RWPE2 (cell line): ENCODE measurements at regions not wholly inside any gene's neighbourhood (a gene's known extent, or its start where the extent isn't known, plus 50 kb on each side); places are given as distances from the start of the nearest gene placed in this dataset.

ENCODE experiments used
- ATAC-seq: fragments of 200-7000 bp; cut with Tn5 transposase; 3 replicates; pipeline ENCODE4 v1.9.1; 2021; ENCODE audit warnings: low read depth
- DNase-seq: peaks from one replicate; pipeline ENCODE4 v3.0.0-alpha.2; 2020; ENCODE audit warnings: low spot score
- H3K27ac ChIP-seq: fragments of 450-650 bp; 2 replicates; pipeline ENCODE4 v1.5.1; 2017; ENCODE audit warnings: mild to moderate bottlenecking; ENCODE audit not compliant: poor library complexity, severe bottlenecking
- H3K27me3 ChIP-seq: fragments of 250-450 bp; sonication (Bioruptor Pico); 2 replicates; pipeline ENCODE4 v1.5.1; 2021; ENCODE audit warnings: mild to moderate bottlenecking, moderate library complexity; ENCODE audit not compliant: insufficient read depth, poor library complexity, severe bottlenecking
- H3K36me3 ChIP-seq: fragments of 250-450 bp; sonication (Bioruptor Pico); 2 replicates; pipeline ENCODE4 v1.5.1; 2020; ENCODE audit warnings: low read depth, mild to moderate bottlenecking, moderate library complexity
- H3K4me1 ChIP-seq: fragments of 250-450 bp; sonication (Bioruptor Pico); 2 replicates; pipeline ENCODE4 v1.5.1; 2021; ENCODE audit warnings: mild to moderate bottlenecking, moderate library complexity; ENCODE audit not compliant: insufficient read depth, poor library complexity, severe bottlenecking
- H3K4me3 ChIP-seq: fragments of 250-450 bp; sonication (Bioruptor Pico); 2 replicates; pipeline ENCODE4 v1.5.1; 2021; ENCODE audit warnings: mild to moderate bottlenecking, moderate library complexity; ENCODE audit not compliant: severe bottlenecking
- H3K9me3 ChIP-seq: fragments of 250-450 bp; sonication (Bioruptor Pico); 2 replicates; pipeline ENCODE4 v1.5.1; 2021; ENCODE audit warnings: mild to moderate bottlenecking, moderate library complexity; ENCODE audit not compliant: severe bottlenecking
- TF ChIP-seq, protein P1 (sequence below): fragments of 450-650 bp; IDR thresholded peaks from one replicate; pipeline ENCODE4 v1.5.1; 2017; ENCODE audit warnings: mild to moderate bottlenecking, moderate library complexity; ENCODE audit not compliant: poor library complexity, severe bottlenecking

GRCh38 chr10:114761205-114762193 is 60.1 kb upstream of the FHIP2A start:
- Histone ChIP-seq H3K9me3 (no peaks in the 10 kb centered on the region), H3K27ac (no peak overlapping the region), H3K36me3 (no peaks in the 10 kb centered on the region), H3K4me1 (no peaks in the 10 kb centered on the region), H3K4me3 (no peak overlapping the region), H3K27me3 (no peaks in the 10 kb centered on the region)
- TF ChIP-seq, protein P1, sequence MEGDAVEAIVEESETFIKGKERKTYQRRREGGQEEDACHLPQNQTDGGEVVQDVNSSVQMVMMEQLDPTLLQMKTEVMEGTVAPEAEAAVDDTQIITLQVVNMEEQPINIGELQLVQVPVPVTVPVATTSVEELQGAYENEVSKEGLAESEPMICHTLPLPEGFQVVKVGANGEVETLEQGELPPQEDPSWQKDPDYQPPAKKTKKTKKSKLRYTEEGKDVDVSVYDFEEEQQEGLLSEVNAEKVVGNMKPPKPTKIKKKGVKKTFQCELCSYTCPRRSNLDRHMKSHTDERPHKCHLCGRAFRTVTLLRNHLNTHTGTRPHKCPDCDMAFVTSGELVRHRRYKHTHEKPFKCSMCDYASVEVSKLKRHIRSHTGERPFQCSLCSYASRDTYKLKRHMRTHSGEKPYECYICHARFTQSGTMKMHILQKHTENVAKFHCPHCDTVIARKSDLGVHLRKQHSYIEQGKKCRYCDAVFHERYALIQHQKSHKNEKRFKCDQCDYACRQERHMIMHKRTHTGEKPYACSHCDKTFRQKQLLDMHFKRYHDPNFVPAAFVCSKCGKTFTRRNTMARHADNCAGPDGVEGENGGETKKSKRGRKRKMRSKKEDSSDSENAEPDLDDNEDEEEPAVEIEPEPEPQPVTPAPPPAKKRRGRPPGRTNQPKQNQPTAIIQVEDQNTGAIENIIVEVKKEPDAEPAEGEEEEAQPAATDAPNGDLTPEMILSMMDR: no peak
- no peak for ATAC-seq
- DNase-seq: no peak

DNA sequence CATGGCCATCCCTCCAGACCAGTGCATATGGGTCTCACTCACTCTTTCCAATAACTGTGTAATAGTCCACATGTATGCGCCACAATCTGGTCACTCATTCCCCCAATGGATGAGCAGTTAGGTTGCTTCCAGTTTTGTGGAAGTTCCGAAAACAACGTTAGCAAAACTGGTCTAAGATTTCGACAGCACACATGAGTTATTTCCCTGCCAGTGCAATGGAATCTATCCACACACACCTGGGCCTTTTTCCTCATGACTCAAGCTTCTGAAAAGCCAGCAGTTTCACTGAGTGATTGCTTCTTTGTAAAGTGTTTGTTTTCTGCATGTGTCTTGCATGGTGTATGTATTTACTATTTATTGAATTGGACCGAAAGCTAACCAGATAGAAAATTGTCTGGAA is 58.8 kb upstream of the FHIP2A start:
- TF ChIP-seq, protein P1: no peak
- Histone ChIP-seq H3K4me1 (peaks cover 7% of the 10 kb centered on the region), H3K36me3 (no peaks in the 10 kb centered on the region), H3K27ac (no peak overlapping the region), H3K27me3 (no peaks in the 10 kb centered on the region), H3K4me3 (no peak overlapping the region), H3K9me3 (no peaks in the 10 kb centered on the region)
- DNase-seq (no peak), ATAC-seq (no peak)

GRCh38 chr10:114764656-114765055 is 56.9 kb upstream of the FHIP2A start:
- H3K9me3 ChIP-seq: no peaks in the 10 kb centered on the region
- no peak overlapping the region for H3K4me3 ChIP-seq
- H3K27ac ChIP-seq: no peak overlapping the region
- TF ChIP-seq, protein P1: no peak
- peaks cover 7% of the 10 kb centered on the region for H3K4me1 ChIP-seq
- DNase-seq (no peak), ATAC-seq (no peak)
- no peaks in the 10 kb centered on the region for H3K36me3 ChIP-seq
- no peaks in the 10 kb centered on the region for H3K27me3 ChIP-seq

DNA sequence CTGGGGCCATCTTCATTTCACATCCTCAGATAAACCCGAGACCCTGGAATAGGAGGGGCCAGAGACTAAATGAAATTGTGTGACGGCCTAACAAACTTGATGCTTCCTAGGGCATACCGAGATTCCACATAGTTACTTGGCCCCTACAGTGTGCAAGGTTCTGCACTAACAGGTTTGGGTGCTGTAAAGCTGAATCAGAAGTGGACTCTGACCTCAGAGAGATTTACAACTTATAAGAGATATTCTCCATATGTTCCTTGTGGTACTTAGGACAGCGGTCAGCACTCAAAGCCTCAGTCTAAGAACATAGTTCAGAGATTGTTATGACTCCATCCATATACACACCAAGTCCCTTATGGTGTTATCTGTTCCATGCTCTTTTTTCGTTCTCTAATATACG is 55.1 kb upstream of the FHIP2A start:
- no peak overlapping the region for H3K4me3 ChIP-seq
- no peak overlapping the region for H3K27ac ChIP-seq
- TF ChIP-seq, protein P1: no peak
- peaks cover 7% of the 10 kb centered on the region for H3K4me1 ChIP-seq
- no peaks in the 10 kb centered on the region for H3K27me3 ChIP-seq
- no peaks in the 10 kb centered on the region for H3K36me3 ChIP-seq
- DNase-seq (no peak), ATAC-seq (no peak)
- H3K9me3 ChIP-seq: no peaks in the 10 kb centered on the region
